Central memory CD4-positive, alpha-beta T cell (primary cell): ENCODE measurements at regions not wholly inside any gene's neighbourhood (a gene's known extent, or its start where the extent isn't known, plus 50 kb on each side); places are given as distances from the start of the nearest gene placed in this dataset.

ENCODE experiments used
- DNase-seq: peaks from one replicate; pipeline ENCODE4 v3.0.0; 2022

DNA sequence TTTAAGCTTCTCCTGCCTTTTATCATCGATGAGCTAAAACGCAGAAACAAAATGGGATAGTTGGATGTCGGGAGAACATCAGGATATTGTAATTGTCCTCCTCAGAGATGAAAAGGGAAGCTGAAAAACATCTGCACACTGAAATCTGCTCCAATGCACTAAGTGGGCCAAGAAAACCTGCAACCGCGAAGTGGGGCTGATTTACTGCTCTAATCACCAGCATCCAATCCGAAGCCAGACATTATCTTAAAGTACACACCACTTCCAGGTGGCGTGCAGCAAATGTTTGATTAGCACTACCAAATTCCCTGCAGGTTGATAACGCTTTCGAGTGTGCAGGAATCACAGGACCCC, 230.3 kb upstream of the SLC14A2 start:
- no peak for DNase-seq

DNA sequence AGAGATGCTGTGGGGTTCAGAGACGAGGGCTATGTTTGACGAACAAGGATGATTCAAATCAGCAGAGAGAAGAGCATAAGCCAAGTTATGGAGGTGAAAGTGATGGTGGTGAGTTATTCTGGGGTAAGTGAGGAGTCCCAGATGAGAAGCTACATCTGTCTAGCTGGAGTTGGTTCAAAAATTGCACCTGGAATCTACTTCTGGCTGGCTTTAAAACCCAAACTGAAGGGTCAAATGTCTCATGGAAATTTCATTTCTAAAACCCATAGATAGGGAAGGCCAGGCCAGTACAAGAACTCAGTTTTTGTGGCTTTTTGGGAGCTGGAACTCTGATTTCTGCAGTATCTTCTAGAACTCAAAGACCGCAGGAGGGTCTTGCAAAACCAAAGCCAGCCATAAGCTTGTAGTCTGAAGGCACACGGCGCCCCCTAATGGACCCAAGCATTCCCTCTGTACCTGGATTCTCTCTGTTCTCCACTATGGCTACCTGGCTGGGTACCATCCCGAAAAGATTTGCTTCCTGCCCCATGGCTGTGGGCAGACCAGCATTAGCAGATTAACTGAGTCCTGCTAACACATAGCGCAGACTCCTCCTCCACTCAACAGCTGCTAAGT, 229.1 kb upstream of the SLC14A2 start:
- DNase-seq, result no peak

DNA sequence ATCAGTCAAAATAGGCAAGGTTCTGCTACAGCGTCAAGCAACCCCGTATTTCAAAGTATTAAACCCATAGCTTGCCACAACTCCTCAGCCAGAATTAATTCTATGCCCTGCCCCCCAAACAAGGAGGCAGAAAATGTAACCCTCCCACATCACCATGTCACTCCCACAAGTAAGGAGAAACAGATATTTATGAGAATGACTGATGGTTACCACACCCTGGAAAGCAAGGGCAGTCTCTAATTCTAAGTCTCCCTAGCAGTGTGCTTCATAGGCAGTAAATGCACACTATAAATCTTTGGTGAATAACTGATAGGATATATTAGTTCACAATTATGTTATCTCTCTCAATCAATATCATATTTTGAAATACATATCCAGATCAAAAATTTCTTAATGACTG, 228.0 kb upstream of the SLC14A2 start:
- DNase-seq, result no peak

DNA sequence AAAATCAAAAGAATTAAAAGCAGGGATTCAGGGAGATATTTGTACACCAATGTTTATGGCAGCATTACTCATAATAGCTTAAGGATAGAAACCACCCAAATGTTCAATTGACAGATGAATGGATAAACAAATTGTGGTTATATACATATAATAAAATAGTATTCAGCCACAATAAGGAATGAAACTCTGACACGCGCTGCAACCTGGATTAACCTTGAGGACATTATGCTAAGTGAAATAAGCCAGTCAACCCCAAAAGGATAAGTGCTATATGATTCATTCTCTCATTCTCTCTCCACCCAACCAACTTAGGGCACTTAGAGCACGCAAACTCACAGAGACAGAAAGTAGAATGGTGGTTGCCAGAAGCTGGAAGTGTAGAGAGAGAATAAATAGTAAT, 216.8 kb upstream of the SLC14A2 start:
- no peak for DNase-seq

DNA sequence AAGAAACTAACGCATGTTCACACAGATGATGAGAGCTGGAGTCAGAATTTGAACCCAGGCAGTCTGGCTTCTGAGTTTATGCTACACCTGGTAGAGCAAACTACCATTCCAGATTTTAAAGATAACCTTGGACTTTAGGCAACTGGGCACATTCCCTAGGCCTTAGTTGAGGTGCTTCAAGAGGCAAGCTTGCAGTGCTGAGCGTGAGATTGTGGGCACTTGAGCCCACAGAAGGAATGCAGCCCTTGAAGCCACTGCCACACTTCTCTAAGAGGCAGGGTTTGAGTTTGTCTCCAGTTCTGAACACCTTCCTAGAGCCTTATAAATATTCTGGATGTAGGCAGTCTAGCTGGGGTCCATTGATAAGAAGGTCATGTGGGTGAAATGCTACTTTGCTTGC, 216.1 kb upstream of the SLC14A2 start:
- no peak for DNase-seq

DNA sequence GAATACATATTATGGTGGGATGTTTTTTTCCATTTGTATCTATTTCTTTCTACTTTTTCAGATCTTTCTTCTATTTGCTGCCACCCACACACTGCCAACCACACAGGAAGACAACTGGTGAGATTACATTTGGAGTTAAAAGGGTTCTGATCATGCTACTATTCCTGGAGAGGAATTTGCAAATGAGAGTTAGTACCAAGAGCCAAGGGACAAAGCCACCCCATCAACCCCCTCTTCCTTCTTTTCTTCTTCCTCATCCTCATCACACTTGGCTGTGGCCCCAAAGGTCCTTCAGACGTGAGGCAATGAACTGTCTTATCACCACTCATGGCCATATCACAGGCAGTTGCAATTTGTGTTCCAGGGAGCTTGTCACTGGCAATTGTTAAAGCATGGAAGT, 215.6 kb upstream of the SLC14A2 start:
- no peak for DNase-seq

DNA sequence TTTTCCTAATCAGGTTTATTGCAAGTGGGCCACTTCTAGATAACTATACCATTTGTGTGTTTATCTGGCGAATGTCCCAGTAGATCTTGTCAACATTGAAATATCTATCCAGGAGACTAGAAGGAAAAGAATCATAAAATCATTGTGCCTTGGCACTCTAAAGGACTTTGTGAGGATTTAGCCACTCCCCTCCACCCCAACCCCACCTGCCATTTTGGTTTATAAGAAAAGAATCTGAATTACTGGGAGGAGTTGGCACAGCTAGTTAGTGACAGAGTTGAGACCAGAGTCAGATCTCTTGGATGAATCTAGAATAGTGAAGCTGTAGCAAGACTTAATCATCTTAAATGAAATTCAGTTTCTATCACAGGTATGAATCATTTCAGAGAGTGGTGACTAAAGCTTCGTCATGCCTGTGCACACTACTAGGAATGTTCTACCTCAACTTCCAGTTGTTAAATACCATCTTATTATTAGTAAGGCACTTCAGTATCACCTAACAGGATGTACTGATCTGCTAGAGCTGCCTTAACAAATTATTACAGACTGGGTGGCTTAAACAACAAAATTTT, 212.7 kb upstream of the SLC14A2 start:
- no peak for DNase-seq

DNA sequence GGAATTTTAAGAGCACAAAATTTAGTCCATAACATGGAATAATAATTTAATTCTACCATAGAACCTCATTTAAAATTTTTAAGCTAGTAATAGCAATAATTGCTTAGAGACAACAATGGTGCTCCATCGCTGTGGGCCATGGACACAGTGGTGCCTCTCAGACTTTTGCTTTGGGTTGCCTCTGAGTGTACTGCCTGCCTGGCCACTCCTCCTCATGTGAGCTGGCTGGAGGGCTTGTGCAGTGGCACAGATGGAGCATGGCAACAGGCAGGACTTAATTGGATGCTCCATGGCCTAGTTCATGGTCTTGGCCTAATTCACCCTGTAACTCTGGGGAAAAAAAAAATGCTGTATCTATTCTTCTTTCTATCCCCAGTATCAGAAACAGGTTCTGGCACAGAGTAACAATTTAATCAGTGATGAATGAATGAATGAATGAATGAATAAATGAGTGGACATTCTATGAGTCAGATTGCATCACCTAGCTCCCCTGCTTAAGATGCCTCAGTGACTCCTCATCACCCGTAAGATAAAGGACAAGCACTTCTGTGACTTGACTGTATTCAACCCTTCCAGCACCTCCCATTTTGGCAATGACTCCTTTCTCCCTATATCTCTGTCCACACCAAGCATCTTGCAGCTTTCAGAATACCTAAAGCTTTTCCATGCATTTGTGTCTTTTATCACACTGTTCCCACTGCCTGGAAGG, 211.8 kb upstream of the SLC14A2 start:
- DNase-seq, result no peak

DNA sequence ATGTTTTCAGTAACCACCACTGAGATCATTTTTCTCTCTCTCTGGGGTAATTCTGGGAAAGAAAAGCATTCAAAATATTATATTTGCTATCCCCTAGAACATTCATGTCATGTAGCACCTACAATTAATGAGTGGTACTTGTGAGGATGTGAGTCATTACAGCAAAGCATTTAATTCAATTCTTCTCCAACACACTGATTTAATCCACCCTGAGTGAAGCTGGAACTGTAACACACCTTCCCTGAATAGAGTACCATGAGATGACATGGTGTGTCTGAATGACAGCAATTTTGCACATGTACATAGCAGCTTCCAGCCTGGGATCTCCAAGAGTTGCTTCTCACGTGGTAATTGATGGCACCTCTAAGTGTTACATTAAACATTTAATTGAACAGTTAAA, 207.1 kb upstream of the SLC14A2 start:
- DNase-seq, result no peak

DNA sequence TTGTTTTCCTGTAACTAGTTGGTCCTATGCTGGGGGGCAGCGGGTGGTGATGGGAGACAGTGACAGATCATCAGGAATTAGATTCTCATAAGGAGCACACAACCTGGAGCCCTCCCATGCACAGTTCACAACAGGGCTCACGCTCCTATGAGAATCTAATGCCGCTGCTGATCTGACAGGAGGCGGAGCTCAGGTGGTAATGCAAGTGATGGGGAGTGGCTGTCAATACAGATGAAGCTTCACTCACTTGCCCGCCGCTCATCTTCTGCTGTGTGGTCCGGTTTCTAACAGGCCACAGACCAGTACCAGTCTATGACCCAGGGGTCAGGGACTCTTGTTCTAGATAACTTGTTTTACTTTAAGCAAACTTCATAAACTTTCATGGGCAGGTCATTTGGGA, 205.3 kb upstream of the SLC14A2 start:
- no peak for DNase-seq

DNA sequence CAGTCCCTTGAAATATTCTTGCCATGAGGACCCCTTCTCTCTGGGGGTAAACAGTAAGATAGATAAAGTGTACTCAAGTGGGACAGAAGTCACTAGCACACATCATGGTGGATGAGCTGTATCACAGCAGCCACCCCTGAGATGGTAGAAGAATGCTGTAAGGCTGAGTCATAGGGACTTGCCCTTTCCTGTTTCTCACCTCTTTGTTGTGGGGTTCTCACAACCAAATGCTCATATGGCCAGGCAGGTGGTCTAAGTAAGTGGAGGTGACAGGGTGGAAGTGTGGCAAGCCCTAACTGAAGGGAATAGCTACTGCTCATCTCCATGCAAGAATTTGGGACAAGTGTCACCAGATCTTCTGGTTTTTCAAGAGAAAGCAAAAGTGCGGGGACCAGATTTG, 202.7 kb upstream of the SLC14A2 start:
- no peak for DNase-seq

DNA sequence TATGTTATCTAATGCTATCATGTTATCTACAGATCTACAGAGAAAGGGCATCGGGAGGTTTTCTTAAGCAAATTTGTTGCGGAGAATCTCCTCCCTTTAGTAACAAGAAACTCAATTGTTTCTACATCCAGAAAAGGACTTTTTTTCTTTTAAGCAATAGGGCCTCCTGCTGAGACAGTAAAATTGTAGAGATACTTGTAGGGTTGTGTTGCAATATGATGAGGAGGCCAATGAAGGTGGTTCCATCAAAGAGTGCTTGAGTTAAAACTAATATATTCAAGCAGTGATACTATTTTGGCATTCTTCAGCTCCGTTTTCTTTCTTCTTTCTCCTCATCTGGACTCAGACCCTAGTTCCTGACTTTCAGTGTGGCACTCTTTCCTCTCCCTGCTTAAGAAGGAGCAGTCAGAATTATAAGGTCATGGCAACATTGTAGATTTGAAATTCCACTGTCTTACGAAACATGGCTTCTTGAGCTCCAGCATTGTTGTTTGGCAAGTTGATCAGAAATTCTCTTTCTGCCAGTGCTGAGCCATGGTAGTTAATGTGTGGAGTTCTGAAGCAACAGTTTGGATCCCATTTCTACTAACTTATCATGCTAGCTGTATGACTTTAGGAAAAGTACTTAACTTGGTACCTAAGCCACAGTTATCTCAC, 202.0 kb upstream of the SLC14A2 start:
- no peak for DNase-seq

DNA sequence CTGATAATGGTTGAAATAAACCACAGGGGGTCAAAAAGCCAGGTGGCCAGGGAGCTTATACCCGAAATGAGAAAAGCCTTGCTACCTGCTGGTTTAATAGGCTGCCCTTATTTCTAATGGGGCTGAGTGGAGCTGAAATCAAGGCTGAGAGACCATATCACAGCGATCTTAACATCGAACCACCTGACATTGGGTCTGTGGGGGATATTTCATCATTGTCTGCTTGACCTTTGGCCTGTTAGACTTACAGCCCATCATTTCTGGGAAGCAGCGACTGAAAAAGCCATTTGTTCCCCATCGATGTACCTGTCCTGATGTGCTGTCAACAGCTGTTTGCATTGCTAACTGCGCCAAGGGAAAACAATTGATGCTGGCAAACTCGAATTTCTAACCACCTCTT, 199.7 kb upstream of the SLC14A2 start:
- DNase-seq, result no peak

DNA sequence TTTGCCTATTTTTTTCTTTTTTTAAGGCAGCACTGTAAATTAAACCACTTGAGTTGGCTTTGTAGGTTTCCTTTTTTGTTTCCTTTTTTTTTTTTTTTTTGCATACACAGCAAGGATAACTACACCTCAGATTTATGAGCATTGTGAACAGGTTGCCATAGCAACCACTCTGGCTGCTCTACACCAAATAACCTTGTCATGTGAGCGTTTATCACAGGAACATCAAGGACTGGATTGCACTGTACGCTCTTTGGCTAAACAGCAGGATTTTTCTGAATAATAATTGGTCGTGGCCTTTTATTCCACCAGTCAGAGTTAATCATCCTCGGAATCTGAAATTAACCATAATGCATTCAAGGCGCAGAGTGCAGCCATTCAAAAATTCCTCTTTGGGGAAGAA, 199.1 kb upstream of the SLC14A2 start:
- DNase-seq, result no peak

DNA sequence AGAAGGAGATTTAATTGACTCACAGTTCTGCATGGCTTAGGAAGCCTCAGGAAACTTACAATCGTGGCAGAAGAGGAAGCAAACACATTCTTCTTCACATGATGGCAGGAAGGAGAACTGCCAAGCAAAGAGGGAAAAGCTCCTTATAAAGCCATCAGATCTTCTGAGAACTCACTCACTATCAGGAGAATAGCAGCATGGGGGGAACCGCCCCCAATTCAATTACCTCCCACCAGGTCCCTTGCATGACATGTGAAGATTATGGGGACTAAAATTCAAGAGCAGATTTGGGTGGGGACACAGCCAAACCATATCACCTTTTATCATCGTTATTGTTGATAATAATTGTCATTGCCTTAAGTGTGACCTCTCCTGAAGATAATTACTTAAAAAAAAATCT, 197.9 kb upstream of the SLC14A2 start:
- DNase-seq, result no peak

DNA sequence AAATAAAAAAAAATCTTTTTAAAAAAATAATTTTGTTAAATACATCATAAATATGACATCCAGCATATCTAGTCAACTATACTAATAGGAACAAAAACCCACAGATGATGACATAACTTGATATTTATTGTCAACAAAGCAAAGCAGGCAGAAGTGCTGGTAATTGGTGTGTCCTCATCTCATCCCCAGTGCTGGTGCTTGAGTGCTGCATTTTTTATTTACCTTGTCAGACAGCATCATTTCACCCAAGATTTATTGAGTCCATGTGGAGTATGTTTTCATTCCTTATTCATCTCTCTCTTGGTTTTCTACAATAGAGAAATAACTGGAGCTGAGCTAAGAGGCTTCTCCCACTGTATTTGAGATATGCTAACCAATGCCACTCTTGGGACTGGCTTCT, 191.6 kb upstream of the SLC14A2 start:
- no peak for DNase-seq

DNA sequence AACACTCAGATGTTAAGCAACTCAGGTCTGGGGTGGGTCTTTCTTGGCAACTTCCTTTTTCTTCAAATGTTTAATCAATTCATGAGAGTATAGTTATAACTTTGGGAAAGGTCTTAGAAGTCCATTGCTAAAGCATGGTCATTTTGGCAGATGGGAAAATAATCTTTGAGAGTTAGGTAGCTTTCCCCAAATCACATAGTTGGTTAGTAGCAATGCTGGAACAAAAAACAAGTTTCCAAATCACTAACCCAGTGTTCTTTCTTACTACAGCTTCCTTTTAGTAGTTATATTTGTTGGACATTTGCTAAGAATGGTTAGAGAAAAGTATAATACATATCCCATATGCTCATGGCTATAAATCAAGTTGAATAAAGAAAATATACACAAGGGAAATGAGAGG, 185.2 kb upstream of the SLC14A2 start:
- no peak for DNase-seq

DNA sequence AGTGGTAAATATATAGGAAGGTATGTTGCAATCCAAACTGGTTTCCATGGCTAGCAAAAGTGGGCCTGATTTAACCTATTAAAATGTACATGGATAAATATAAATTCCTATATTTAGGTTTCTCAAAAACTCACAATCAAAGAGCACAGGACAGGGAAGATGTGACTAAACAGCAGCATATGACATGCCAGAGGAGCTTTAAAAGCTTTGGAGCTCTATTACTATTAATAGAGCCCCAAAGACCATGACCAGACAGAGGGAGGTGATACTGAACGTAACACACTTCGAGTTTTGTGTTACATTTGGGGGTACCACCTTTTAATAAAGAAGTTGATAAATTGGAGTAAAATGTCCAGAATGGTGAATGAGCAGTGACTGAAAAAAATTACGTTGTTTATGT, 179.5 kb upstream of the SLC14A2 start:
- DNase-seq, result no peak

DNA sequence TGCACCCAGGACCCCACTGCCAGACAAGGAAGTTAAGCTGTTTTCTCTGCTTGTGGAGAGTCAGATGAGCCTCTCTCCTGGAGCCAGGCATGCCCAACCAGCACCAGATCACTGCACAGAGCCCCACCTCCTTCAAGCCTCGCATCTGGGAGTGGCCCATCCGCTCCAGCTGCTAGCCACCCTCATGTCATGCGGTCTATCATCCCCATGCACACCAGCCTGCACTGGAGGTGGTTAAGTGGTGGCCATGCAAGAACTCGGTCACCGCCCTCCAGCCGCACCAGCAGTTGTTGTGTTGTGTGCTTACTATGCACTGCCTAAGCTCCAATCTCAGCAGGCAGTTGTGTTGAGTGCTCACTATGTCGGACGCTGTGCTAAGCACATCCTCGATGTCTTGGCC, 177.9 kb upstream of the SLC14A2 start:
- DNase-seq, result no peak

DNA sequence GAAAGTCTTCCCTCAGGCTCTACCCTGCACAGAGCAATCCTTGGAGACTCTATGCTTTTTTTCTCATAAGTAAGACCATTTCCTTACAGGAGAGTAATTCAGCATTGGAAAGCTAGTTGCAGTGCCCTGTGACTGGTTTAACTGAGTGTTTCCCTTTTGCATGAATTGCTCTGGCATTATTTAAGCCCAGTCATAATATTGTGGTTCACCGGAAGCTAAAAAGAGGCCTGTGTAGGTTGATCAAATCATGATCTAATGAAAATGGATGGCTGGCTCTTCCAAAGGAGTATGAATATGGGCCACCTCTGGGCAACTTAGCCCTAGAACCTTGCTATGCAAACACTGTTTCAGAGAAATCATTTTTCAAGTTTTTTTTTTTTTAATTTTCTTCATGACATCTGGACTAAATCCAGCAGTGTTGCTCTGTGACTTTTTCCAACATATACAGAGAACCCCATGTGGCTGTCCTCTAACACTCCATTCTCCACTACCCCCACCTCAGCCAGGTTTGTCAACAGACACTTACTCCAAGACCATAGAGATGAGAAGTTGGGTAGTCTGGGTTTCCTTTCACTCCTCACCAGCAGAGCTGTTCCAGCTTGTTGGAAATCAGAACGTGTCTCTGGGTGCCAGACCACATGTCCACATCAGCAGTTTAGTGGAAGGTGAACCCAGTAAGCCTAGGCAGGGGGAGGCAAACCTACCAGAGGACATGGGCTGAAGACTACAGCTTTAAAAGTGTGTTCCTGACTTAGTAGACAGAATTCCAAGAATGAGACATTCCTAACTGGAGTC, 175.2 kb upstream of the SLC14A2 start:
- DNase-seq, result no peak

DNA sequence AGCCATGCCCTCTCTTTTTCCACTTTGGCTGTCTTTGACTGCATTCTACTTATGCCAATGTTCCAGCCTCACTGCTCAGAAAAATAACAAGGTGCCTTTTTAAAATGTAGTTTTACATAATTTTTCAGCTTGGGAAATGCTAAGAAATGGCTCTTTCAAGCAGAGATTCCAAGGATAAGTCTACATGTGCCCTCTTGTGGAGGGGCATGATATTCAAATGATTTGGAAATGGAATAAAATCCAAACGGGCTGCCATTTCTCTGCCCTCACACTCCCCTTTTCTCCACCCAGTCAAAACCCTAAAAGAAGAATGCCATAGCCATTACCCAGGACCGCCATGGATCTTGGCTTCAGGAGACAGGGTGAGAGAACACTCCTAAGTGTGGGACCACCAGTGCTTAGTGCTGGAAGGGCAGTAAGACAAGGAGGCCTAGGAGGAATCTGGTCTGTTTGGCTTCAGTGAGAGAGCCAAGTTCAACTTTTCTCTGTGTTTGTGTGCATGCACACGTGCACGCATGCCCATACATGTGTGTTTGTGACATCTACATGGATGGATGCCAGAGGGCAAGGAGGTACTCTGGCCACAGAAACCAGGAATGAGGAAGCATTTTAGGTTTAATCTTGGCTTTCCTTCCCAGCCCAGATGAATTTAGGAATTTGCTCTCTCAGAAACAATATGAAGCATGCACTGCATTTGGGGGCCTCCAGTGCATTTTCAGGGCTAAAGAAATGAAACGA, 174.0 kb upstream of the SLC14A2 start:
- no peak for DNase-seq

DNA sequence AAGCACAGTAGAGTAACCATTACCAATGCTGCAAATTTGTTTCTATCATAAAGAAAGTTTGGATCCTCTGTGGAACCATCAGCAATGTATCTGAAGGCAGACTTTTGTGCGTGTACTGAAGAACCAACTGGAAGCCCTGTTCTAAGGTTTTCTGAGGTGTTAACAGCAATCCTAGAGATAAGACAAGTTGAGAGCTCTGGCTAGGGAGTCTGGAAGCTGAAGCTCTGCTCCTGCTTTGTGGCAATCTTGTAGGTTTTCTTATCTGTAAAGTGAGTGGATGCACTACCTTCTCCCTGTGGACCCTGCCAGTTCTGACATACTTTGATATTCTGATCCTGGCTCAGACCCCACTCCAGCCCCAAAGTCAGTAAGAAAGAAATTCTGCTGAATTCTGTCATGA, 171.2 kb upstream of the SLC14A2 start:
- DNase-seq, result no peak
